ENCODE measurements at regions not wholly inside any gene's neighbourhood (a gene's known extent, or its start where the extent isn't known, plus 50 kb on each side); places are given as distances from the start of the nearest gene placed in this dataset.

- H3K4me3 ChIP-seq: no peak overlapping the region
- H3K27ac ChIP-seq: no peak overlapping the region
- H3K36me3 ChIP-seq: no peaks in the 10 kb centered on the region
- no peak for DNase-seq (ENCODE audit: low spot score in 2 of 2)
- no peaks in the 10 kb centered on the region for H3K27me3 ChIP-seq
- no peaks in the 10 kb centered on the region for H3K4me1 ChIP-seq
- no peaks in the 10 kb centered on the region for H3K9me3 ChIP-seq
- TF ChIP-seq POLR2AphosphoS5 (IDR thresholded peaks at IDR 0.05) (no peak), POLR2A (IDR thresholded peaks at IDR 0.05) (no peak)
- TF ChIP-seq, protein P1, sequence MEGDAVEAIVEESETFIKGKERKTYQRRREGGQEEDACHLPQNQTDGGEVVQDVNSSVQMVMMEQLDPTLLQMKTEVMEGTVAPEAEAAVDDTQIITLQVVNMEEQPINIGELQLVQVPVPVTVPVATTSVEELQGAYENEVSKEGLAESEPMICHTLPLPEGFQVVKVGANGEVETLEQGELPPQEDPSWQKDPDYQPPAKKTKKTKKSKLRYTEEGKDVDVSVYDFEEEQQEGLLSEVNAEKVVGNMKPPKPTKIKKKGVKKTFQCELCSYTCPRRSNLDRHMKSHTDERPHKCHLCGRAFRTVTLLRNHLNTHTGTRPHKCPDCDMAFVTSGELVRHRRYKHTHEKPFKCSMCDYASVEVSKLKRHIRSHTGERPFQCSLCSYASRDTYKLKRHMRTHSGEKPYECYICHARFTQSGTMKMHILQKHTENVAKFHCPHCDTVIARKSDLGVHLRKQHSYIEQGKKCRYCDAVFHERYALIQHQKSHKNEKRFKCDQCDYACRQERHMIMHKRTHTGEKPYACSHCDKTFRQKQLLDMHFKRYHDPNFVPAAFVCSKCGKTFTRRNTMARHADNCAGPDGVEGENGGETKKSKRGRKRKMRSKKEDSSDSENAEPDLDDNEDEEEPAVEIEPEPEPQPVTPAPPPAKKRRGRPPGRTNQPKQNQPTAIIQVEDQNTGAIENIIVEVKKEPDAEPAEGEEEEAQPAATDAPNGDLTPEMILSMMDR (IDR thresholded peaks at IDR 0.05): no peak
- intact Hi-C loops (cut with DNase I; ENCODE audit: low total_unique reads): no loop called here
These were observed 518.5 kb downstream of the TENT5A start for GRCh38 chr6:81233990-81234389.

DNA sequence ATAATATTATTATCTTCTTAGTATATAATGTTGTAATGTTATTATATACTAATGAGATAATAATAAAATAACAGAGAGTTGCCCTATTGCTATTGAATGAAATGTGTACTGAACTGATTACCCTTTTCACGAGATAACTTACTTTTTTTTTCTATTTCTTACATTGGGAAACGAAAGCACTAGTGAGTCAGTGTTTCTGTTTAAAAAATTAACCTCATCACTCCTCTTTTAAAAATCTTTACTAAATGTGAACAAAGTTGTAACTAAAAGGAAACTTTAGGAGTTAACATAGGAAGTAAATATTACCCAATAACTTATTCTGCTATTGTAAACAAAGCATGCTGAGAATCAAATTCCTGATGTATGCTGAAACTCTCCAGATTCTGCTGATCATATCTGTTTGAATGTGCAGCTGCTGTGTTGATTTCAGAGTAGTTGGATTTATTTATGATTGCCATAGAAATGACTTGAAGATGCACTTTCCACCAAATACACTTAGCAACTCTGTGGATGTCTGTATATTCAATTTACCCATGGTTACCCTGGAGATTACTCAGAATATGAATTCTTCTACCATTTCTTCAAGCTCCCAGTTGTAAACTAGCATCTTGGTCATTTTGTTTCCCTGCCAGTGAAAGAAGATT, 523.4 kb downstream of the TENT5A start:
- Histone ChIP-seq H3K27me3 (no peaks in the 10 kb centered on the region), H3K9me3 (no peaks in the 10 kb centered on the region), H3K36me3 (no peaks in the 10 kb centered on the region), H3K27ac (no peak overlapping the region), H3K4me3 (no peak overlapping the region), H3K4me1 (no peaks in the 10 kb centered on the region)
- intact Hi-C loops (cut with DNase I; ENCODE audit: low total_unique reads): no loop called here
- DNase-seq (ENCODE audit: low spot score in 2 of 2): no peak
- TF ChIP-seq POLR2AphosphoS5 (IDR thresholded peaks at IDR 0.05): no peak
- TF ChIP-seq POLR2A (IDR thresholded peaks at IDR 0.05): no peak
- TF ChIP-seq, protein P1 (IDR thresholded peaks at IDR 0.05): no peak

DNA sequence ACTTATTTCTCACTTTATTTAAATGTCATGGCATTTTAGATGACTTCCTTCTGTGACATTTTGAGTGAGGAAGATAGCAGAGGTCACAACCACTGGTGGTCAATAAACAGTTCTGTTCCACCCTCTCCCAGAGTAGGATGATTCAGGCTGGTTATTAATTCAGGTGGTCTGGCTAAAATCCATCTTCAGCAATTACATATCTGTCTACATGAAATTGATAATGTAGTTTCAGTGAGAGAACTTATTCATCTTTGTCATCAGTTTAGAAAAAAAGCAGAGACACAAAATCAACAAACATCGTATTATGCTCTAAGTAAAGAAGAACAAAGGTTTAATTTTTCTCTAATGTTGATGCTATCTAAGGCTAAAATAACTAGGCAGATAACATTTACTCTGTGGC, 525.5 kb downstream of the TENT5A start:
- Histone ChIP-seq H3K4me3 (no peak overlapping the region), H3K27ac (no peak overlapping the region), H3K9me3 (no peaks in the 10 kb centered on the region), H3K36me3 (no peaks in the 10 kb centered on the region), H3K27me3 (no peaks in the 10 kb centered on the region), H3K4me1 (no peaks in the 10 kb centered on the region)
- TF ChIP-seq POLR2A (IDR thresholded peaks at IDR 0.05): no peak
- no peak for TF ChIP-seq POLR2AphosphoS5 (IDR thresholded peaks at IDR 0.05)
- TF ChIP-seq, protein P1 (IDR thresholded peaks at IDR 0.05): no peak
- intact Hi-C loops (cut with DNase I; ENCODE audit: low total_unique reads): no loop called here
- no peak for DNase-seq (ENCODE audit: low spot score in 2 of 2)

DNA sequence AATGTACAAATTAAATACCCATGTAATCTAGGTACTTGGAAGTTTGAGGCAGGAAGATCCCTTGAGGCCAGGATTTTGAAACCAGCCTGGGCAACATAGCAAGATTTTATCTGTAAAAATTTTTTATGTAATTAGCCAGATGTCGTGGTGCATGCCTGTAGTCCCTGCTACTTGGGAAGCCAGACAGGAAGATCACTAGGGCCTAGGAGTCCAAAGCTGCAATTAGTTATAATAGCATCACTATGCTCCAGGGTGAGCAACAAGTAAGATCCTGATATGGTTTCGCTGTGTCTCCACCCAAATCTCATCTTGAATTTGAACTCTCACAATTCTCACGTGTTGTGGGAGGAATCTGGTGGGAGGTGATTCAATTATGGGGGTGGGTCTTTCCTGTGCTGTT, 535.8 kb downstream of the TENT5A start:
- Histone ChIP-seq H3K27me3 (no peaks in the 10 kb centered on the region), H3K36me3 (no peaks in the 10 kb centered on the region), H3K27ac (no peak overlapping the region), H3K9me3 (peaks cover 0 to 6% of the 10 kb centered on the region in 2 donors), H3K4me3 (no peak overlapping the region), H3K4me1 (no peaks in the 10 kb centered on the region)
- TF ChIP-seq, protein P1 (IDR thresholded peaks at IDR 0.05): no peak
- no peak for TF ChIP-seq POLR2A (IDR thresholded peaks at IDR 0.05)
- TF ChIP-seq POLR2AphosphoS5 (IDR thresholded peaks at IDR 0.05): no peak
- DNase-seq (ENCODE audit: low spot score in 2 of 2): no peak
- intact Hi-C loops (cut with DNase I; ENCODE audit: low total_unique reads): no loop called here

- H3K36me3 ChIP-seq: no peaks in the 10 kb centered on the region
- TF ChIP-seq POLR2A (IDR thresholded peaks at IDR 0.05) (no peak), POLR2AphosphoS5 (IDR thresholded peaks at IDR 0.05) (no peak)
- TF ChIP-seq, protein P1 (IDR thresholded peaks at IDR 0.05): no peak
- intact Hi-C loops (cut with DNase I; ENCODE audit: low total_unique reads): no loop called here
- DNase-seq (ENCODE audit: low spot score in 2 of 2): no peak
- no peaks in the 10 kb centered on the region for H3K4me1 ChIP-seq
- no peaks in the 10 kb centered on the region for H3K27me3 ChIP-seq
- peaks cover 0 to 6% of the 10 kb centered on the region in 2 donors for H3K9me3 ChIP-seq
- no peak overlapping the region for H3K27ac ChIP-seq
- H3K4me3 ChIP-seq: no peak overlapping the region
These were observed 537.4 kb downstream of the TENT5A start for GRCh38 chr6:81215092-81215432.
